GM13977 (cell line): ENCODE measurements at regions not wholly inside any gene's neighbourhood (a gene's known extent, or its start where the extent isn't known, plus 50 kb on each side); places are given as distances from the start of the nearest gene placed in this dataset.

Source experiments
- DNase-seq: peaks from one replicate; pipeline ENCODE4 v3.0.0; 2012; ENCODE audit warnings: low spot score
- CTCF ChIP-seq: IDR thresholded peaks from 2 replicates; pipeline ENCODE4 v1.5.1; 2012; ENCODE audit warnings: mild to moderate bottlenecking, control low read depth; ENCODE audit not compliant: insufficient read depth; ENCODE audit errors: extremely low read depth, missing control alignments
- in situ Hi-C: fragments of 300-500 bp; cut with MboI; formaldehyde crosslinking; loops from one replicate; pipeline ENCODE4 v1.12.0; 2022; ENCODE audit warnings: low sequenced_read_pairs, low pct_unique_long_range_greater_than_20kb, mixed read lengths, inconsistent platforms; ENCODE audit not compliant: unreplicated experiment

- DNase-seq: no peak
- TF ChIP-seq CTCF: no peak
- in situ Hi-C loops: no loop called here
Measured at GRCh38 chr20:7333841-7334240, 566.4 kb downstream of the BMP2 start.

- in situ Hi-C loops: no loop called here
- TF ChIP-seq CTCF: no peak
- no peak for DNase-seq
Measured at GRCh38 chr20:7346026-7346425, 578.5 kb downstream of the BMP2 start.

- DNase-seq: no peak
- in situ Hi-C loops: no loop called here
- no peak for TF ChIP-seq CTCF
Measured at GRCh38 chr20:7346562-7346961, 579.1 kb downstream of the BMP2 start.

- in situ Hi-C loops: no loop called here
- TF ChIP-seq CTCF: no peak
- DNase-seq: no peak
Measured at GRCh38 chr20:7347409-7347808, 579.9 kb downstream of the BMP2 start.

- no peak for TF ChIP-seq CTCF
- DNase-seq: no peak
- in situ Hi-C loops: no loop called here
Measured at GRCh38 chr20:7348253-7348652, 580.8 kb downstream of the BMP2 start.

- no peak for TF ChIP-seq CTCF
- DNase-seq: no peak
- in situ Hi-C loops: no loop called here
Measured at GRCh38 chr20:7352165-7352564, 584.7 kb downstream of the BMP2 start.

- TF ChIP-seq CTCF: no peak
- in situ Hi-C loops: no loop called here
- DNase-seq: no peak
Measured at GRCh38 chr20:7355051-7355450, 585.2 kb downstream of the HAO1 start.
